ENCODE measurements at regions not wholly inside any gene's neighbourhood (a gene's known extent, or its start where the extent isn't known, plus 50 kb on each side); places are given as distances from the start of the nearest gene placed in this dataset.

GRCh38 chr15:47460795-47461573 is 256.3 kb upstream of the SEMA6D start:
- Histone ChIP-seq H4K20me1 (ENCODE audit: insufficient read depth, low read length) (no peaks in the 10 kb centered on the region), H3K9me2 (ENCODE audit: insufficient read depth, low read length) (no peaks in the 10 kb centered on the region), H3K27ac (ENCODE audit: low read depth, low read length, poor library complexity, severe bottlenecking) (no peak overlapping the region), H3K4me1 (ENCODE audit: insufficient read depth, low read length, poor library complexity, severe bottlenecking) (no peaks in the 10 kb centered on the region), H2AFZ (ENCODE audit: low read length) (peak overlapping the region; percentile 55), H3K4me3 (ENCODE audit: low read depth, low read length, poor library complexity, severe bottlenecking) (no peak overlapping the region), H3K79me2 (ENCODE audit: insufficient read depth, low read depth, low read length) (no peaks in the 10 kb centered on the region), H3K9me3 (ENCODE audit: low read length) (no peaks in the 10 kb centered on the region), H3K4me2 (ENCODE audit: low read length) (0 out of 2 replicates have a peak overlapping the region, but pooled peaks have one; percentile 23), H3K36me3 (ENCODE audit: insufficient read depth, low read length) (no peaks in the 10 kb centered on the region)
- intact Hi-C loops (cut with micrococcal nuclease; ENCODE audit: unreplicated experiment): no loop called here
- BruUV-seq (replicated peaks): no TSS peak
- POLR2A ChIA-PET: interaction anchor here (0.6 kb wide), 1 partner anchor 1785 kb away, joined by 3 read pairs; no protein-coding TSS in a partner anchor
- DNase-seq (ENCODE audit: low spot score): peak; percentile 1
- TF ChIP-seq, protein P1, sequence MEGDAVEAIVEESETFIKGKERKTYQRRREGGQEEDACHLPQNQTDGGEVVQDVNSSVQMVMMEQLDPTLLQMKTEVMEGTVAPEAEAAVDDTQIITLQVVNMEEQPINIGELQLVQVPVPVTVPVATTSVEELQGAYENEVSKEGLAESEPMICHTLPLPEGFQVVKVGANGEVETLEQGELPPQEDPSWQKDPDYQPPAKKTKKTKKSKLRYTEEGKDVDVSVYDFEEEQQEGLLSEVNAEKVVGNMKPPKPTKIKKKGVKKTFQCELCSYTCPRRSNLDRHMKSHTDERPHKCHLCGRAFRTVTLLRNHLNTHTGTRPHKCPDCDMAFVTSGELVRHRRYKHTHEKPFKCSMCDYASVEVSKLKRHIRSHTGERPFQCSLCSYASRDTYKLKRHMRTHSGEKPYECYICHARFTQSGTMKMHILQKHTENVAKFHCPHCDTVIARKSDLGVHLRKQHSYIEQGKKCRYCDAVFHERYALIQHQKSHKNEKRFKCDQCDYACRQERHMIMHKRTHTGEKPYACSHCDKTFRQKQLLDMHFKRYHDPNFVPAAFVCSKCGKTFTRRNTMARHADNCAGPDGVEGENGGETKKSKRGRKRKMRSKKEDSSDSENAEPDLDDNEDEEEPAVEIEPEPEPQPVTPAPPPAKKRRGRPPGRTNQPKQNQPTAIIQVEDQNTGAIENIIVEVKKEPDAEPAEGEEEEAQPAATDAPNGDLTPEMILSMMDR (conservative IDR thresholded peaks at IDR 0.05; ENCODE audit: low read length): no peak
- no peak for TF ChIP-seq EZH2phosphoT487 (IDR thresholded peaks at IDR 0.05; ENCODE audit: borderline replicate concordance, low read depth, low read length)
- CTCF ChIA-PET (ENCODE audit: unreplicated experiment): no interaction called here

- no peak overlapping the region for H3K27ac ChIP-seq (ENCODE audit: low read depth, low read length, poor library complexity, severe bottlenecking)
- no peak overlapping the region for H3K4me2 ChIP-seq (ENCODE audit: low read length)
- H3K9me2 ChIP-seq (ENCODE audit: insufficient read depth, low read length): no peaks in the 10 kb centered on the region
- no peak for DNase-seq (ENCODE audit: low spot score)
- ChIA-PET CTCF (ENCODE audit: unreplicated experiment) (no interaction called here), POLR2A (no interaction called here)
- H4K20me1 ChIP-seq (ENCODE audit: insufficient read depth, low read length): no peaks in the 10 kb centered on the region
- BruUV-seq (replicated peaks): no TSS peak
- no peak overlapping the region for H2AFZ ChIP-seq (ENCODE audit: low read length)
- no peaks in the 10 kb centered on the region for H3K36me3 ChIP-seq (ENCODE audit: insufficient read depth, low read length)
- no peaks in the 10 kb centered on the region for H3K79me2 ChIP-seq (ENCODE audit: insufficient read depth, low read depth, low read length)
- no peaks in the 10 kb centered on the region for H3K9me3 ChIP-seq (ENCODE audit: low read length)
- H3K4me3 ChIP-seq (ENCODE audit: low read depth, low read length, poor library complexity, severe bottlenecking): no peak overlapping the region
- intact Hi-C loops (cut with micrococcal nuclease; ENCODE audit: unreplicated experiment): no loop called here
- no peak for TF ChIP-seq EZH2phosphoT487 (IDR thresholded peaks at IDR 0.05; ENCODE audit: borderline replicate concordance, low read depth, low read length)
- TF ChIP-seq, protein P1 (conservative IDR thresholded peaks at IDR 0.05; ENCODE audit: low read length): no peak
- H3K4me1 ChIP-seq (ENCODE audit: insufficient read depth, low read length, poor library complexity, severe bottlenecking): no peaks in the 10 kb centered on the region
Observed at GRCh38 chr15:47461652-47462141, 255.6 kb upstream of the SEMA6D start.

- no peak overlapping the region for H3K4me3 ChIP-seq (ENCODE audit: low read depth, low read length, poor library complexity, severe bottlenecking)
- POLR2A ChIA-PET: interaction anchor here (0.7 kb wide), 1 partner anchor 456 kb away, joined by 4 read pairs; no protein-coding TSS in a partner anchor
- no peak overlapping the region for H2AFZ ChIP-seq (ENCODE audit: low read length)
- no peak overlapping the region for H3K27ac ChIP-seq (ENCODE audit: low read depth, low read length, poor library complexity, severe bottlenecking)
- CTCF ChIA-PET (ENCODE audit: unreplicated experiment): no interaction called here
- no TSS peak for BruUV-seq (replicated peaks)
- H3K9me2 ChIP-seq (ENCODE audit: insufficient read depth, low read length): no peaks in the 10 kb centered on the region
- no peaks in the 10 kb centered on the region for H3K9me3 ChIP-seq (ENCODE audit: low read length)
- intact Hi-C loops (cut with micrococcal nuclease; ENCODE audit: unreplicated experiment): loop anchor here (5.0 kb wide), 1 partner anchor 521 kb away; no protein-coding TSS in a partner anchor
- no peaks in the 10 kb centered on the region for H3K79me2 ChIP-seq (ENCODE audit: insufficient read depth, low read depth, low read length)
- no peak overlapping the region for H3K4me2 ChIP-seq (ENCODE audit: low read length)
- TF ChIP-seq, protein P1 (conservative IDR thresholded peaks at IDR 0.05; ENCODE audit: low read length): no peak
- no peak for TF ChIP-seq EZH2phosphoT487 (IDR thresholded peaks at IDR 0.05; ENCODE audit: borderline replicate concordance, low read depth, low read length)
- DNase-seq (ENCODE audit: low spot score): no peak
- H3K4me1 ChIP-seq (ENCODE audit: insufficient read depth, low read length, poor library complexity, severe bottlenecking): no peaks in the 10 kb centered on the region
- H4K20me1 ChIP-seq (ENCODE audit: insufficient read depth, low read length): no peaks in the 10 kb centered on the region
- H3K36me3 ChIP-seq (ENCODE audit: insufficient read depth, low read length): no peaks in the 10 kb centered on the region
Observed at GRCh38 chr15:47466357-47466756, 250.9 kb upstream of the SEMA6D start.

All from OCI-LY7 (cell line).